Right lobe of liver (tissue), 6 donors: ENCODE measurements at regions not wholly inside any gene's neighbourhood (a gene's known extent, or its start where the extent isn't known, plus 50 kb on each side); places are given as distances from the start of the nearest gene placed in this dataset.

ENCODE experiments used
- ATAC-seq, 4 donors: fragments of 200-7000 bp; cut with Tn5 transposase; one replicate each; pipeline ENCODE4 v1.9.1; 2020; ENCODE audit warnings: mild to moderate bottlenecking in 4 of 4, moderate library complexity in 4 of 4
- DNase-seq, 3 donors: peaks; one replicate each; pipeline ENCODE4 v3.0.0-alpha.2; 2020
- H3K27ac ChIP-seq, 3 donors: fragments of 200-600 bp; one replicate each; pipeline ENCODE4 v1.8.0; 2022
- H3K27me3 ChIP-seq, 2 donors: fragments of 200-600 bp; one replicate each; pipeline ENCODE4 v1.8.0; 2022
- H3K36me3 ChIP-seq, 4 donors: fragments of 200-600 bp; sonication (generic) in 1 of 4; one replicate each; pipeline versions ENCODE4 v1.5.1 to v1.8.0; 2017 to 2022; ENCODE audit warnings: control low read depth in 1 of 4
- H3K4me1 ChIP-seq, 4 donors: fragments of 200-600 bp; sonication (generic) in 1 of 4; one replicate each; pipeline versions ENCODE4 v1.5.1 to v1.8.0; 2017 to 2022; ENCODE audit warnings: control low read depth in 1 of 4
- H3K4me3 ChIP-seq, 3 donors: fragments of 200-600 bp; one replicate each; pipeline ENCODE4 v1.8.0; 2022
- H3K9me3 ChIP-seq, 4 donors: fragments of 200-600 bp; sonication (generic) in 1 of 4; one replicate each; pipeline versions ENCODE4 v1.5.1 to v1.8.0; 2017 to 2022; ENCODE audit warnings: control low read depth in 1 of 4
- CTCF ChIP-seq, 4 donors: fragments of 200-600 bp in 3 of 4; fragments of 450-650 bp in 1 of 4; IDR thresholded peaks; one replicate each; pipeline versions ENCODE4 v1.5.1 to v1.8.0; 2016 to 2022; ENCODE audit warnings: antibody characterized with exemption in 4 of 4, mild to moderate bottlenecking in 2 of 4
- POLR2A ChIP-seq: fragments of 450-650 bp; IDR thresholded peaks from one replicate; pipeline ENCODE4 v1.6.1; 2017; ENCODE audit warnings: antibody characterized with exemption, mild to moderate bottlenecking
- WGBS: methylation state at CpG from one replicate; pipeline ENCODE4 v1.1.6; 2018; ENCODE audit warnings: low coverage, low lambda C conversion rate; ENCODE audit not compliant: insufficient coverage; ENCODE audit errors: missing lambda C conversion rate; 5-methylcytosine and 5-hydroxymethylcytosine counted together
- intact Hi-C, 2 donors: fragments of 100-400 bp; cut with DNase I; formaldehyde crosslinking; loops; one replicate each; pipeline versions ENCODE4 v1.11.2 to v1.14.1; 2022
- donor health status: DM: no; HTN: yes; CAD: no.
- donor health status: DM: no; HTN: no; CAD: no.
- donor health status: DM: no; HTN: no; CAD: no.
- donor health status: DM: no; HTN: yes; CAD: no.
- donor health status: DM: no; HTN: yes; CAD: no.

- no peak for DNase-seq
- no peaks in the 10 kb centered on the region for H3K9me3 ChIP-seq
- no peak for ATAC-seq
- H3K4me1 ChIP-seq, result no peaks in the 10 kb centered on the region
- H3K4me3 ChIP-seq, result no peak overlapping the region
- intact Hi-C loops, result no loop called here
- no peaks in the 10 kb centered on the region for H3K27me3 ChIP-seq
- WGBS, result 67% methylated on average over 1 of the region's 1 CpG
- TF ChIP-seq POLR2A (no peak), CTCF (IDR thresholded peaks at IDR 0.05) (no peak)
- H3K27ac ChIP-seq, result no peak overlapping the region
- H3K36me3 ChIP-seq, result no peaks in the 10 kb centered on the region
Observed at GRCh38 chr3:67898916-67899315, 244.5 kb upstream of the SUCLG2 start.

- H3K27me3 ChIP-seq, result no peaks in the 10 kb centered on the region
- TF ChIP-seq POLR2A (no peak), CTCF (IDR thresholded peaks at IDR 0.05) (no peak)
- no peak overlapping the region for H3K27ac ChIP-seq
- no peaks in the 10 kb centered on the region for H3K4me1 ChIP-seq
- H3K4me3 ChIP-seq, result no peak overlapping the region
- H3K36me3 ChIP-seq, result no peaks in the 10 kb centered on the region
- H3K9me3 ChIP-seq, result no peaks in the 10 kb centered on the region
- no peak for DNase-seq
- 79% methylated on average over 15 of the region's 15 CpGs for WGBS
- intact Hi-C loops, result no loop called here
- no peak for ATAC-seq
Observed at GRCh38 chr3:67897351-67898336, 243.2 kb upstream of the SUCLG2 start.

GRCh38 chr3:67896130-67896529 lies 241.7 kb upstream of the SUCLG2 start:
- ATAC-seq (peak in 3 of 4 donors; percentile 22 to 38 (median 33)), DNase-seq (no peak)
- 40% methylated on average over 1 of the region's 1 CpG for WGBS
- Histone ChIP-seq H3K27ac (no peak overlapping the region), H3K36me3 (no peaks in the 10 kb centered on the region), H3K4me1 (no peaks in the 10 kb centered on the region), H3K9me3 (no peaks in the 10 kb centered on the region), H3K27me3 (no peaks in the 10 kb centered on the region), H3K4me3 (no peak overlapping the region)
- no peak for TF ChIP-seq POLR2A
- no peak for TF ChIP-seq CTCF (IDR thresholded peaks at IDR 0.05)
- intact Hi-C loops, result no loop called here

DNA sequence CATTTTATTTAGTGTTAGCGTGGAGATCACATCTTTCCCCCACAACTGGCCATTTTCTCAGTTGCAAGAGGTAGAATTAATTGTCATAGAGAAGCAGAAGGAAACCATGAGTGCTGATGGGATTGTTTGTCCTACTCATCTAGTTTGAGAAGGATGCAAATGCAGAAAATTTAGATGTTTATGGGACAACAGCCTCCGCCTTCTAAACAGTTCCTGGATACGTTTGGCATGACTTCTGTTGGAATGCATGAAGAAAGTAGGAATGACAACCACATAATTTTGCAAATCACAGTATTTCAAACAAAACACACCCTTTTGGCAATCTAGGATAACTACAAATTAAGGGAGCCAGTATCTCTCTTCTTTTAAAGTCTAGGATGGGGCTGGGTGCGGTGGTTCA lies 240.1 kb upstream of the SUCLG2 start:
- WGBS, result 88% methylated on average over 4 of the region's 4 CpGs
- Histone ChIP-seq H3K9me3 (no peaks in the 10 kb centered on the region), H3K36me3 (no peaks in the 10 kb centered on the region), H3K27me3 (no peaks in the 10 kb centered on the region), H3K27ac (no peak overlapping the region), H3K4me1 (no peaks in the 10 kb centered on the region), H3K4me3 (no peak overlapping the region)
- intact Hi-C loops, result no loop called here
- ATAC-seq (no peak), DNase-seq (no peak)
- no peak for TF ChIP-seq POLR2A
- TF ChIP-seq CTCF (IDR thresholded peaks at IDR 0.05), result no peak
